HPDE6-E6E7 (cell line): ENCODE measurements at regions not wholly inside any gene's neighbourhood (a gene's known extent, or its start where the extent isn't known, plus 50 kb on each side); places are given as distances from the start of the nearest gene placed in this dataset.
"Not testable (repeated sequence)": the region's sequence is repeated elsewhere in the genome, so short reads cannot be mapped to it uniquely, and the experiment has no call there.

Source experiments
- DNase-seq: peaks from one replicate; pipeline ENCODE4 v3.0.0; 2011; ENCODE audit warnings: missing footprints; ENCODE audit errors: extremely low spot score

DNA sequence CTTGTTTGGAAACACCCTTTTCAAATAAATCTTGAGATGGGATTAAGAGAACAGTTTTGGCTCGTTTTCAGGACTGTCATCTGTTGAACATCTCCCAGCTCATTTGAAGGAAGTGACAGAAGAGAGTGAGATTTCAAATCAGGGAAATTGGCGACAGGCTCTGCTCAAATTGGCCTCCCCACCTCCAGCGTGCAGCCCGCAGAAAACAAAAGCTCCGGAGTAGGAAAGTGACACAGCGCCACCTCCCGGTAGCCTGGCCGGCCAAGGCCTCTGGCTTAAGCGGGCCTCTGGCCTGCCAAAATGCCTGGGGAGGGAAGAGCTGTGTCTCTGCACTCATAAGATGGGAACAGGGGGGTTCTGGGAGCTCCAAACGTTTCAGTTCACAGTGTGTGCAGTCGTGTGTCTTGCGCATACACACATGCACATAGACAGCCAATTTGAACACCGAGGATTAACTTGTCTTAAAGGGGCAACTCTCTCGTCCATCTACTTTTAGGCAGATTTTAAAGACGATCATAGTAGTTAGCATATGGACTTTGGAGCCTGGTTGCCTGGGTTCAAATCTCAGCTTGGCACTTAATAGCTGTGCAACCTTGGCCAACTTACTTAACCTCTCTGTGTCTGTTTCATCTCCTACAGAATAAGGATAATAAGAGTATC, 132.7 kb upstream of the RCN1 start:
- DNase-seq, result peak; percentile 26

DNA sequence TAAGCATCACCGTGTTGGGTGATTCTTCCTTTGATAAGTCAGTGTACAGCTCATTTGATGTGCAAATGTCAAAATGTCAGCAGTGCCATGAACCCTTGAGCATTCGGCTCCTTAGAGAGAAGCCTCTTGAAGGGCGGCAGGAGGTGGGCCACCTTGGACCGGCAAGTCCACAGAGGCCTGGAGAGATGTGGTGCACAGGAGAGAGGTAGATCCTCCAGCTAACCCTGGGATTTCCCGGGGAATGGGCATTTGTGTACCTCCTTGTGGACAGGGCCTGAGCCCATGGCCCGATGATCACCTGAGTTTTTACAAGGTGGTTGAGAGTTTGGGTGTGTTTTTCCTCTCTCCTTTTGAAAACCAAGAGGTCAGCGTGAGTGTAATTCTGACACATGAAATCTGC, 133.2 kb upstream of the RCN1 start:
- no peak for DNase-seq

DNA sequence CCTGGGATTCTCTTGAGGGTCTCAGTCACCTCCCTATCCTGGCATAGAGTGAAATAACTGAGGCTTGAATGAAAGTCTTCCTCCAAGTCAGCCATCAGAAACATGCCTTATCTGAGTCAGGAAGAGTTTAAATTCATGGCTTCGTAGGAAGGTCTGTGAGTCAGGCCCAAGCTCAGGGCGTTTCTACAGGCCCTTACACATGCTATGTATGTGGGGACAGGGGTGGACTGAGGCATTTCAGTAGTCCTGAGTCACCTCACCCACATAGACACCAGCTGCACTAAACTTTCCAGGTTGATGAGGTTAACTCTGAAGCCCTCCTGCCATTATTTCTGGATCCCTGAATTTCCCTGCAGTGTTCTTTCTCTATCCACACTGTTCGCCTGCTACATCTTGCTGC, 134.6 kb upstream of the RCN1 start:
- no peak for DNase-seq

DNA sequence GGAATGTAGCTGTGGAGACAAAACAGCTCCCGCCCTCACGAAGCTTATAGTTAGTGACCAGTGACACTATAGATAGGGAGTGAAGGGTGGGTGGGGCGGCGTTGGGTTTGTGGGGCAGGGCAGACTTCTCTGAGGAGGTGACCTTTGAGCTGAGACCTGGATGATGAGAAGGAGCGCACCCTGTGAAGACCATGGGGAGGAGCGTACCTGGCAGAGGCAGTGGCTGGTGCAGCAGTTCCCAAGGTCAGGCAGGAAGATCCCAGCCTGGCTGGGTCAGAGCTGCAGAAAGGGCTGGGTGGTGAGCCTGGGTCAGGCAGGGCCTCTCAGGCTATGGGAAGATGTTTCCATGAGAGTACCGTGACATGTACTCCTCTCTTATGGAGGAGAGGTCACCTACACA, 135.0 kb upstream of the RCN1 start:
- no peak for DNase-seq

DNA sequence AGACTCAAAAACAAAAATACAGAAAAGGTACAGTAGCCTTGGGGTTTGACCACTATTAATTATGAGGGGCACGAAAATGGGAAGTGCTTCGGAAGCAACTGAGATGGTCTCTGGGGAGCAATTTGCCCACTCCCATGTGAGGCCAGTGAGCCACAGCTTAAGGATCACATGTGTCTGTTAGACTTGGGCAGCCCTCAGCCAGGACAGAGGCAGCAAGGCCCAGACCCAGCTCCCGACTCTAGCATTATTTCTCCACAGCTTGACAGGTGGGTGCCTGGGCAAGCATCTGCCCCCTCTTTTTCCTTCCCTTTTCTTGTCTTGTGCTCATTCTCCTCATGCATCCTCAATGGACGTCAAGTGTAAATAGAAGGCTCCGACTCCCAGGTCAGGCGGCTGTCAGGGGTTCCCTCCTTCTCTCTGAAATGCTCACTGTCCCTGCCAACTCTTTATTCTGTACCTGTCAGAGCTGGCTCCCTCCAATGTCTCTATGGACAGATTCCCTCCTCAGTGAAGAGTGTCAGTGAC, 137.0 kb upstream of the RCN1 start:
- DNase-seq, result no peak

DNA sequence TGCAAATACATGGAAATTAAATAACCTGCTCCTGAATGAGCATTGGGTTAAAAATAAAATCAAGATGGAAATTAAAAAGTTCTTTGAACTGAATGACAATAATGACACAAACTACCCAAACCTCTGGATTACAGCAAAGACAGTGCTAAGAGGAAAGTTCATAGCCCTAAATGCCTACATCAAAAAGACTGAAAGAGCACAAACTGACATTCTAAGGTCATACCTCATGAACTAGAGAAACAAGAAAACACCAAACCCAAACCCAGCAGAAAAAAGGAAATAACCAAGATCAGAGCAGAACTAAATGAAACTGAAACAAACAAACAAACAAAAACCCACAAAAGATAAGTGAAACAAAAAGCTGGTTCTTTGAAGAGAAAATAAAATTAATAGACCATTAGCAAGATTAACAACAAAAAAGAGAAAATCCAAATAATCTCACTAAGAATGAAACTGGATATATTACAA, 138.6 kb upstream of the PAX6 start:
- not testable (repeated sequence) for DNase-seq

DNA sequence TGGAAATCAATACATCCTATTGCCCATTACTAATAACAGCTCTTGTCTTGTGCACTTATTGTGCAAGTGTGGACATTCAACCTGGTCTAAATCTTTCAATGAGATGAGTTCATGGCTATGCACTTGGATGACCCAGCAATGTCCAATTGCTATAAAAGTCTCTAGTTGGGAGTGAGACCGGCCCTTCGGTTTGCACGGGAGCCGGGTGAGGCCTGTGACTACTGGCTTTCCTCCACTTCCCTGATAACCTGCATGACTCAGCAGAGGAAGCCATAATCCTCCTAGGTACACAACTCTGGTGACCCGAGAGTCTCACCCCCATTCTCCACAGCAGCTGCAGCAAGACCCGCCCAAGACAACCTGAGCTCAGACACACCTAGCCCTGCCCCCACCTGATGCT, 135.9 kb upstream of the PAX6 start:
- DNase-seq, result no peak

DNA sequence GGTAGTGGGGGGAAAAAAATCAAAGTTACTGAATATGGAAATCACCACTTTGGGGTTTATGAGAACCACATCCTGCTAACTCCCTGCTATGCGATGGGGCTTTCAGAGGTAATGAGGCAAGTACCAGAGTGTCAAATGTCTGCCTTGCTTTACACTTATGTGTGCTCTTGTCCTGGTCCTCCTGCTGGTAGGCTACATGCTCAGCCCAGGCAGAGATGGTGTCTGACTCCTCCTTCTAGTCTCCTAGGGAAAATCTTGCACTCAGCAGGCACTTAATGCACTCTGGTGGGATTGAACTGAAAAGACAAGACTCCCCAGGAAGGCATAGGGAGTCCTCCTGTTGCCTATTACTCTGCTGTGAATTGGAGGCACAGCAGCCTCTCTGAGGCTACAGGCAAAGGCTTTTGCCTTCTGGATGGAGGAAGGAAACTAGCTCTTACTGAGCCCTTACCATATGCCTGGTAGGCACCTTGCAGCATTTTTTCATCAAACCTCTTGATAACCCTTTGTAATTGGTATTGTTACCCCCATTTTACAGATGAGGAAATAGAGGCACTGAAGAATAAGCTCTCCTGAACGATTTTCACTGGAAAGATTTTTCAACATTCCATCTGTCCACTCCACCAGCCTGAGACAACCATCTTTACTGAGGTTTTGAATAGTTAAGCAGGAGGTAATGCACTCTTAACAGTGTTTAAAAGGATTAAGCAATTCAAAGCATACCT, 132.1 kb upstream of the PAX6 start:
- DNase-seq, result no peak

DNA sequence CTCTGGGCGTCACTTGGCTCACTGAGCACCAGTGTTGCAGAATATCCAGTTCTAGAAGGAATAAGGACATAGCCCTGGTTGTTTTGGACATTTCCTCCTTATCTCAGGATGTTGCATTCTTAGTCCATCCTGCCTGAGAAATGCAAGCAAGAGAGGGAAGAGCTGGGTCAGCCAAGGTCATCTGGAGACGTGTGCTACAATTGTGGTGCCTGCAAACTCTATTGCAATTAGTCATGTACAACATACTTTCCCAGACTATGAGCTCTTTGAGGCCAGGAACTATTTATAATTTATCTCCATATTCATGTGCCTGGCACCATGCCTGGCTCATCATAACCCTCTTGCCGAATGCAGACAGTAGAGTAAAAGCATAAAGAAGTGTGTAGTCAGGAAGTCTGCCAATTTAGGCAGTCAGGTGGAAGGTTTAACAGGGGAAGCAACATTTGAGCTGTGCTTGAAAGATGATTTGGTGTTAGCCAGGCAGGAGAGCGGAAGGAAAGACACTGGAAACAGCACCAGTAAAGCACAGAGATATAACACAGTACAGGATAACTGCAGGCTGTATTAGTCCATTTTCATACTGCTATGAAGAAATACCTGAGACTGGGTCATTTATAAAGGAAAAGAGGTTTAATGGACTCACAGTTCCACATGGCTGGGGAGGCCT, 129.4 kb upstream of the PAX6 start:
- no peak for DNase-seq

DNA sequence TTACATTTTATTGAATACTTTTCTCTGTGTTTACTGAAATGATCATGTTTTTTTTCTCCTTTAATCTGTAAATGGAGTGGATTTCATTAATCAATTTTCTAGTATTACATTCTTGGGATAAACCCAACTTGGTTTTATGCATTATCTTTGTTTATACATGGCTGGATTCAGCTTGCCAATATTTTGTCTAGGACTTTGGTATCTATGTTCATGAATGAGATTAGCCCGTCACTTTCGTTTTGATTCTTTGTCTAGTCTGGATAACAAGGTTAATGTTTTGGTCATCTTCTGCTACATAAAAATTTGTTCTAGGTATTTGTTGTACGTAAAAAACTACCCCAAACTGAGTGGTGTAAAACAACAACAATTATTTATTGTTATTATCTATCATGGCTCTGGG, 127.9 kb upstream of the PAX6 start:
- DNase-seq, result no peak

DNA sequence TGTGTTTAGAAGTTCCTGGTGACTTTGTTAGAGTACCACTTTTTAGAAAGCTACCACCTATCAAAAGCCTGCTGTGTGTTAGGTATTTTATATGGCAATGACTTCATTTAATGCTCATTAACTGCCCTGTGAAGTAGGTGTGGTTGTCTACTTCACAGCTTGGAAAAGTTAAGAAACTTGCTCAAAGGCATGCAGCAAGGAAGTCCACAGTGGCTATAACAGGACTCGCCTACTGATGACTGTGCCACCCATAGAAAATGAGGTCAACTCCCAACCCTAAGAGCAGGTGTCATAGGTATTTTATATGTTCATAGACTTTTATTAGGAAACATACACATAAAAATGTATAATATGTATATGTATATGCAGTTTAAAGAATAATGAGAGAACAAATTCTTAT, 125.2 kb upstream of the PAX6 start:
- DNase-seq, result no peak

DNA sequence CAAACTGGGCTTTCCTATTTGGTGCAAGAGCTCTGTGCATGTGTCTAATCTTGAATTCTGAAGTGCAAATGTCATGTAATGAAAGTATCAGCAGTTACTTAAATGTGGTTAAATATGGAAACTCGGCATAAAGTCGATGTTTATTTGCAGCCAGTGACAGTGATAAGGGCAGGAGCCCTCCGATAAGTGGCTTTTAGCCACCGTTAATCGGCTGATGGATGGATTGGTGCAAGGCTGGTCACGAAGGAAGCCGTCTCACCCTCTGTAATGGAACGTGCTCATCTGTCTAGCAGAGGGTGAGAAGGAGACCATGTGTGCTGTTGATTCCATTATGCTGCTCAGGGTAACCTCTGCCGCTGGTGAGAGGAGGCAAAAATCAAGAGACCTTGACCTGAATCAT, 121.8 kb upstream of the PAX6 start:
- no peak for DNase-seq

DNA sequence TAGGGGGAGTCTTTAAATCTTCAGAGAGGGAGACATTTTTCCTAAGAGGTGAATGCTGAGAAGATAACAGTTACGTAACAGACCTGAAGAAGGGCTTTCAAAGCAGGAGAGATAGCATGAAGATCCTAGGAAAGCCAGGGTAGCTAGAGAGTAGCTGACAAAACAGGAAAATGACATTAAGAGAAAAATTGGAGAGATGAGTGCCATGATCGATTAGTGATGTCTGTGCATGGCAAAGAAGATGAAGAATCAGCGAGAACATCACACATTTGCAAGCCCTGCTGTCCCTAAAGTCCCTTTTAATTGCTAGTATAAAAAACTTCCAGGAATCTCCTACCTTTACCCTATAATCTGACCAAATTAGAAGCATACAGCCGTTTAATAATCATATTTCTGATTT, 116.9 kb upstream of the PAX6 start:
- no peak for DNase-seq

DNA sequence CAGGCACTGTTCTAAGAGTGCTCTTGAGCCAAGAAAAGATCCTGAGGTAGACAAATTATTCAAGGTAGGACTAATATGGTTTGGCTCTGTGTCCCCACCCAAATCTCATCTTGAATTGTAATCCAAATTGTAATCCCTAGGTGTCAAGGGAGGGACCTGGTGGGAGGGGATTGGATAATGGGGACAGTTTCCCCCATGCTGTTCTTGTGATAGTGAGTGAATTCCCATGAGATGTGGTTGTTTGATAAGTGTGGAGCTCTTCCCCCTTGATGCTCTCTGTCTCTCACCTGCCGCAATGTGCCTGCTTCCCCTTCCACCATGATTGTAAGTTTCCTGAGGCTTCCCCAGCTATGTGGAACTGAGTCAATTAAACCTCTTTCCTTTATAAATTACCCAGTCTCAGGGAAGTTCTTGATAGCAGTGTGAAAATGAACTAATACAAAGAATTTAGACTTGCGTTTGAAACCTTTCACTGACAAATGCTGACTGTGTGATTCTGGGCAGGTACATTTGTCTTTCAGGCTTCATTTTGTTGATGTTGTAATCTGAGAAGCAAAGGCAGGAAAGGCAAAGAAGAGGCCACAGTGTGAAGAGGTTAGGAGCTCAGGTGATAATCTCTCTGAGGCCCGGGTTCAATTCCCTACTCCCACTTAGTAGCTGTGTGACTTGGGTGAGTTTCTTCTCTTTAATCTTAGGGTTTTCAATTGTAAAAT, 115.8 kb upstream of the PAX6 start:
- DNase-seq, result no peak

DNA sequence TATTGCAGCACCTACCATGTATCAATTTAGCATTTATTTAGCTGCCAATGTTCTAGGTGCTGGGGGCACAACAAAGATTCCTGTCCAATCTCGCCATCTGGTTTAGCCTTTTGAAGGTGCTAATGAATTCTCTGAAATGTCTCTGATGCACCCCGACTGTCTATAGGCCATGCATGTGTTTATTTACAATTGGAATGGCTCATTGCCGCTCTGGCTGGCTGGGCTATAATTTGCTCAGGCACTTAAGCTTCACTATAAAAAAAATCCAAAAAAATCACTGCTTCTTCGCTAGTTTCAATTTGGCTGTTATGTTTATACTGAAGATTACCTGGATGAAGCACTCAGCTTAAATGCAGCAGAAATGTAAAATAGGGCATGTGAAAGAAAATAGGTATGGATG, 115.0 kb upstream of the PAX6 start:
- no peak for DNase-seq

DNA sequence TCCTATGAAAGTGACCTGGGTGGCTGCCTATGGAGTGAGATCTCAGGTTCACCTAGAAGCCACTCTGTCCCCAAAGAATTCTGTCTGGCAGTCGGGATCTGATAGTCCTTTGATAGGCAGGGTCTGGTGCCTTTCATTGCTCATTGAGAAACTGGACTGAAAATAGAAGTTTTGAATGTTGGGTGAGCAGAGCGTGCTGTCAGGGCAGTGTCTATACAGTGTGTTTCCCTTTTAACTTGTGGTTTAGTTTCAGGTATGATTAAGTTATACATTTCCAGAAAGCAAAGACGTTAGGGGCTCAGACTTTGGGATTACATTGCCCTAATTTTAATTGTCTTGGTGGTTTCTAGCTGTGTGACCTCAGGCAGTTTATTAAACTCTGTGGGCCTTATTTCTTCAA, 111.3 kb upstream of the PAX6 start:
- DNase-seq, result no peak

DNA sequence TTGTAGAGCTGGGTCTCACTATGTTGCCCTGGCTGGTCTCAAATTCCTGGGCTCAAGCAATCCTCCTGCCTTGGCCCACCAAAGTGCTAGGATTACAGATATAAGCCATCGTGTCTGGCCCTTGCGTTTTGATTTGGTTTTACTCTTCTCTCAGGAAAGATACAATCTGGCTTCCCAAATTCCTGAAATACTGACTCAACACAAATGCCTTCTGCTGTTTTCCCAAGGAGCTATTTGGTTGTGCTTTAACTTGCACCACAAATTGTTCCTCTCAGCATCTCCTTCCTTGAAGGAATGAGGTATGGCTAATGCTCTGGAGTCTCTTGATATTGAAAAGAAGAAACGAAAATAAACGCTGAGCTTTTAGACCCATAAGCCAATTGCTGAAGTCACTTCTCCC, 110.0 kb upstream of the PAX6 start:
- no peak for DNase-seq

DNA sequence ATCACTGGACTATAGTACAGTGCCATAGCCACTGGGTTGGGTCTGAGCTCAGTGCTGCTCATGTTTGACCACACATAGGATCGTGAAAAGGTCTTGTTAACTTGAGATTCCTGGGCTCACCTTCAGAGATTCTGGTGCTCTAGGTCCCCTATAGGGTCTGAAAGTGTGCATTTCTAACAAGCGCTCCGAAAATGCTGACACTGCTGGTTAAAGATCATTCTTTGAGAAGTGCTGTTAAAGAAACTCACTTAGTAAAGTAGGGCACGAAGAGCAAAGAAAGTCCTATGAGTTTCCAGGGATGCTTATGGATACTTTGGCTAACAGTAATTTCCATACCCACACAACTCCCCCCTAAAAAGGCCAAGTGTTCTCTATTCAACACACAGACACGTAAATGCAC, 108.1 kb upstream of the PAX6 start:
- DNase-seq, result no peak

DNA sequence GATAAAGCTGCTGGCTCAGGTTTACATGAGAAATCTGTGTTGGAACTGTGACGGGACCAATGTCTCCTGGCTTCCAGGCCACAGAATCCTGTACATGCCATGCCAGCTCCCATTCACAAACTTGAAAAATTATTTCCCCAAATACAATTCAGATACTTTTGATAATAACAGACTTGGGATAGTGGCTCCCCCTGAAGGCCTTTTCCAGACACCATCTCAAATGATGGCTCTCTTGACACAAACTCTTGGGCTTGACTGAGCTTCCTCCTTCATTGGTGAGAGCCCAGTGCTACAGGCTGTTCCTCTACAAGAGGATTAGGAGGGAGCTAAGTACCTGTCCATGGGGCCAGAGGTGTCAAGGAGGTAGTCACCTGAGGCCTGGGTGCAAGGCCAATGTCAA, 104.7 kb upstream of the PAX6 start:
- DNase-seq, result no peak

DNA sequence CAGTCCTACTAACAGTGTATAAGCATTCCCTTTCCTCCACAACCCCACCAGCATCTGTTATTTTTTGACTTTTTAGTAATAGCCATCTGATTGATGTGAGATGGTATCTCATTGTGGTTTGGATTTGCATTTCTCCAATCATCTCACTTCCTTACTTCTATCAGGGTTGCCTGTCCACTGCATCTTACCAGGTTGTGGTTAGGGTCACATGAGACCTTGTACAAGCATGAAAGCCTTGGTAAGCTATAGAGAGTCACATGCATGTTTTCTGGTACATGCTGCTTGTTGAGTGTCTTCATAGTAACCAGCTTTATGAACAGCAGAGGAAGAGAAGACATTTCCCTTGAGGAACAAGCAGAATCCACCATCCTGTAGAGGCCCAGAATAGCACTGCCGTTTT, 102.9 kb upstream of the PAX6 start:
- no peak for DNase-seq

DNA sequence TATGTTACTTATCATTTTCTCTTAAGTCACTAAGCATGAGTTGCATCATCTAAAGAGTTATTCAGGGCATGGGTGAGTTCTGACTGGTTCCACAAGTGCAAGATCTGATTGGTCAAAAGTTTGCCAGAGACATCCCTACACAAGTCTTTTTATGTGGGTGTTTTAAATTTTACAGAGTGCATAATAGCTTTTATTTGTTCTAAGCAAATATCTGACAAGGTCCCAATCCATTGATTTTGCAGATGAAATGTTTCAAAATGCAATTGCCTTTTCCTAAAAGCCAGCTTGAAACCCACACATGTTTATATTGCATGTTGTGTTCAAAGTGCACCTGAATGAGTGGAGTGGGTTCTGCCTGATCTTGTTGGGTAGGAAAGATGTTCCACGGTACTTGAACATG, 101.7 kb upstream of the PAX6 start:
- DNase-seq, result no peak

DNA sequence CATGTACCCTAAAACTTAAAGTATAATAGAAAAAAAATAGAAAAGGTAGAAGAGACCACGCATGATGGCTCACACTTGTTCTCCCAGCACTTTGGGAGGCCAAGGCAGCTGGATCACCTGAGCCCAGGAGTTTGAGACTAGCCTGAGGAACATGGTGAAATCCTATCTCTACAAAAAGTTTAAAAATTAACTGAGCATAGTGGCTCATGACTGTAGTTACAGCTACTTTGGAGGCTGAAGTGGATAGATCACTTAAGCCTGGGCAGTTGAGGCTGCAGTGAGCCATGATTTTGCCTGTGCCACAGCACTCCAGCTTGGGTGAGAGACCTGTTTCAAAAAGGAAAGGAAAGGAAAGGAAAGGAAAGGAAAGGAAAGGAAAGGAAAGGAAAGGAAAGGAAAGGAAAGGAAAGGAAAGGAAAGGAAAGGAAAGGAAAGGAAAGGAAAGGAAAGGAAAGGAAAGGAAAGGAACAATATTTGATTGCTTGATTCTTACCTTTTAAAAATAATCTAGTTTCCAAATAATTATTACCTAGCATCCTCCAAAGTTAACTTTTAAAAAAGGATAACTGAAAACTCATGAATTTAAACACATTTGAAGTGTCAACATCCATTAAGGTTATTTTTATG, 99.9 kb upstream of the PAX6 start:
- no peak for DNase-seq
